GM21737 (cell line): ENCODE measurements at regions not wholly inside any gene's neighbourhood (a gene's known extent, or its start where the extent isn't known, plus 50 kb on each side); places are given as distances from the start of the nearest gene placed in this dataset.

Experiments used
- ATAC-seq: cut with Tn5 transposase; IDR thresholded peaks from one replicate; pipeline ENCODE4 v1.9.1; 2021; ENCODE audit warnings: mild to moderate bottlenecking, moderate library complexity; ENCODE audit not compliant: unreplicated experiment

GRCh38 chr10:123587110-123587509 is 79.0 kb upstream of the GPR26 start:
- ATAC-seq = no peak

DNA sequence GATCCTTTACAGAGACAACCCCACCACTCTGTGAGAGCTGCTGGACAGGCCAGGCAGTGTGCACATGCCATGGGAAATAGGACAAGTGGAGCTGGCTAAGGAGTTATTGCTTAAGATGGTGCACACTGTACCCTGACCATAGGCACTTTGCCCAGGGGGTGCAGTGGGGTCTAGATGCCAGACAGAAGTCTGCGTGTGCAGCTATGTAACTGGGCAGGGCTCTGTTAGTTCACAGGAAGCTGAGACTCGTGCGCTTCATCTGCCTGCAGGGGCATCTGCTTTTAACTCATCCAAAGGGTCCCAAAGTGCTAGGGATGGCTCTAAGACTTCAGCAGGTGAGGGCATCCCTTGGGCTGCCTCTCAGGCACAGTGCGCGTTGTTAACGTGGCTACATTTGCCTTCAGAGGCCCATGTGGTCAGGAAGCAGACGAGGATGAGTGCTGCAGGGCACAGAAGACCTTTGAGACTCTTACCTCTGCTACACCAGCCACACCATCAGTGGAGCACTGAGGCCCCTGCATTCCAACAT is 77.7 kb upstream of the GPR26 start:
- ATAC-seq = no peak

- no peak for ATAC-seq
Observed at GRCh38 chr10:123595661-123596060, 70.5 kb upstream of the GPR26 start.

- no peak for ATAC-seq
Observed at GRCh38 chr10:123597676-123598075, 68.5 kb upstream of the GPR26 start.

DNA sequence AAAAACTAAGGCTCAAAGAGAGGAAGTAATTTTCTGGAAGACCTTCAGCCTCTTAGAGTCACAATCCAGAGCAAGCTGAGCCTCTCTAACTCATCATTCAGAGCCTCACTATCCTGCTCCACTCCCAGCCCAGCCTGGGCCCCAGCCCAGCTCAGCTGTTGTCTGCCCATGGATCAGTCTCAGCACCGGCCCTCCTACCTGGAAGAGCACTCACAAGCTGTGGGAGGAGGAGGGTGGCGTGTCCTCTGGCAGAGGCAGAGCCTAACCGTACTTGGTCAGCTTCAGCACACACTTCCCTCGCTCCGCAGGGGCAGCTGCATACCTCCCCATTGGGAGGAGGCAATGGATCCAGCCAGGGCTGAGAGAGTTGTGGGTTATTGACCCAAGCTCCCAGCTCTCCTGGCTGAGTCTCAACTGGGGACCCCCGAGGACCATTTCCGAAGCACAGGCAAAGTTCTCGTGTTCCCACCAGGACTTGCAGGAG is 66.7 kb upstream of the GPR26 start:
- no peak for ATAC-seq

DNA sequence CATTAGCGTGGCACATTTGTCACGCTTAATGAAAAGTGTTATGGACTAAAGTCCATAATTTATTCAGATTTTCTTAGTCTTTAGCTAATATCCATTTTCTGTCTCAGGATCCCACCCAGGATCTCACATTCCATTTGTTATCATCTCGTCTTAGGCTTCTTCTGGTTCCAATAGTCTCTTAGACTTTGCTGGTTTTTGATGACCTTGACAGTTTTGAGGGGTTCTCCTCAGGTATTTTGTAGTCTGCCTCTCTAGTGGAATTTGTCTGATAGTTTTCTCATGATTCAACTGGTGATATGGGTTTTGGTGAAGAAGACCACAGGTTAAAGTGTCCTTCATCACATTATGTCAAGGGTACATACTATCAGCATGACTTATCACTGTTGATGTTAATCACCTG is 66.0 kb upstream of the GPR26 start:
- ATAC-seq = no peak

GRCh38 chr10:123603130-123603529 is 63.0 kb upstream of the GPR26 start:
- ATAC-seq = no peak

DNA sequence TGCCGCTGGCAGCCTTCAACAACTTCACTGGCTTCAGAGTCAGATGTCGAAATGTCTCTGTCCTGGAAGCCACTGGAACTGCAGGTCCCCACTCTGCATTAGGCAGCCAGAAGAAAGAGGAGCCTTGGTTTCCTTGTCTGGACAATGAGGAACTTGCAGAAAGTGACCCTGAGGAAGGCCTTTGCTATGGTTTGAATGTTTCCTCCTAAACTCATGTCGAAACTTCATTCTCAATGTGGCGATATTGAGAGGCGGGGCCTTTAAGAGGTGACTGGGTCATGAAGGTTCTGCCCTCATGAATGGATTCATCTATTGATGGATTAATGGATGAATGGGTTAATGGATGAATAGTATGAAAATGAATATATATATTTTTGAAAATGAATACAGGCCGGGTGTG is 61.6 kb upstream of the GPR26 start:
- ATAC-seq = no peak

GRCh38 chr10:123606006-123606405 is 60.1 kb upstream of the GPR26 start:
- no peak for ATAC-seq

DNA sequence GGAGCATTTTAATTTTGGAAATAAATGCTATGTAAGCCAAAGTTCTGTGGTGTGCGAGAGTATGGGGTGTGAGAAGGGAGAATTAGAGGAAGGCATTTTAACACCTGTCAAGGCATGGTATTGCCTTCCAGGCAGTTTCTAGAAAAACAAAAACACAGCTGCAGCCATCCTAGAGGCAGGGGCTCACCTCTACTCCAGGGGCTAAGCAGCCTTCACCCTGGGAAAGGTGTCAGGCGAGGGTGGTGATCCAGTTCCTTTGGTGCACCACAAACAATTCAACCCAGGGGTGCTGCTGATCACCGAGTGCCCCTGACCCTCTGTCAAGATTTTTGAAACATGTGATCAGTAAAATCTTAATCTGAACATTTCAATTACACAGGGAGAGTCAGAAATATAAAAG is 59.2 kb upstream of the GPR26 start:
- ATAC-seq = no peak

GRCh38 chr10:123607386-123607785 is 58.8 kb upstream of the GPR26 start:
- no peak for ATAC-seq

DNA sequence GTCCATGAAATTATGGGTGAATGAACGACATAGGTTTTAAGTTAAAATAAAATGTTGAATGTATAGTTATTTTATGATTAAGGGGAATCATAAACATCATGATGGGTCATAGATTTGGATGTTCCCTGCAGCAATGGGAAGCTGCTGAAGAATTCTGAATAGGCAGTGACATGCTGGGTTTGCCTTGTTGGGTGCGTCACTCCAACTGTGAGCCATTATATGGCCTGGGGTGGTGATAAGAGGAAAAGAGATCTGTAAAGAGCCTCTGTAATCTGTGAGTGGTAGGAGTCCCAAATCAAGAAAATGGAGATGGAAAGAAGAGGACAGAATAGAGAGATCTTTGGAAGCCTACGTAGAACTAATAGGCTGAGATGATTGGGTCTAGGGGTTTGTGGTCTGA is 58.1 kb upstream of the GPR26 start:
- no peak for ATAC-seq

DNA sequence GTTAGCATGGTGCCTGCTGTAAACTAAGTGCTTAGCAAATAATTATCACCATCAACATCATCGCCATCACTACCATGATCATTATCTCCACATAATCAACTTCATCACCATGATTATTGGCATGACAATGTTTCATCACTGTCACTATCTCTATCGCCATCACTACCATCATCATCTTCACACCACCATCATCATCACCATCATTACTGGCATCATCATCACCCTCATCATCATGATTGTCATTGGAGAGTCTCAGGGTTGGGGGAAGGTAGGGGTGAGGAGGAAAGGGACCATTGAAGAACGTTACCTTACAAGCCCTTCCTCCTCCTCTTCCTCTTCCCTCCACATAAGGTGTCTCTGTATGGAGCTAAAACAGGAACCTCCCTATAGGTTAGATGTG is 54.9 kb upstream of the GPR26 start:
- ATAC-seq = no peak

GRCh38 chr10:123611876-123612275 is 54.3 kb upstream of the GPR26 start:
- ATAC-seq = no peak

- ATAC-seq = no peak
Observed at GRCh38 chr10:123613346-123613850, 52.8 kb upstream of the GPR26 start.

- ATAC-seq = no peak
Observed at GRCh38 chr10:123614888-123615287, 51.3 kb upstream of the GPR26 start.
